KG1 (cell line): ENCODE measurements at regions not wholly inside any gene's neighbourhood (a gene's known extent, or its start where the extent isn't known, plus 50 kb on each side); places are given as distances from the start of the nearest gene placed in this dataset.
"Not testable (repeated sequence)": the region's sequence is repeated elsewhere in the genome, so short reads cannot be mapped to it uniquely, and the experiment has no call there.

Experiments
- DNase-seq: peaks from one replicate; lab custom pipeline; 2025; lab: John Stamatoyannopoulos, UW

GRCh38 chr7:157467496-157468212 is 130.8 kb downstream of the DNAJB6 start:
- no peak for DNase-seq

GRCh38 chr7:157468221-157469111 is 131.7 kb downstream of the DNAJB6 start:
- DNase-seq, result no peak

- no peak for DNase-seq
Measured at GRCh38 chr7:157469181-157470016, 132.6 kb downstream of the DNAJB6 start.

- no peak for DNase-seq
Measured at GRCh38 chr7:157470017-157470322, 133.2 kb downstream of the DNAJB6 start.

GRCh38 chr7:157470701-157471131 is 133.9 kb downstream of the DNAJB6 start:
- no peak for DNase-seq

- DNase-seq, result no peak
Measured at GRCh38 chr7:157471259-157472125, 134.7 kb downstream of the DNAJB6 start.

- no peak for DNase-seq
Measured at GRCh38 chr7:157472311-157473050, 135.7 kb downstream of the DNAJB6 start.

- DNase-seq, result no peak
Measured at GRCh38 chr7:157473051-157473569, 136.3 kb downstream of the DNAJB6 start.

GRCh38 chr7:157474685-157475084 is 137.9 kb downstream of the DNAJB6 start:
- peak; percentile 29 for DNase-seq

- DNase-seq, result no peak
Measured at GRCh38 chr7:157475095-157475494, 138.3 kb downstream of the DNAJB6 start.

GRCh38 chr7:157475601-157476000 is 138.8 kb downstream of the DNAJB6 start:
- DNase-seq, result no peak

GRCh38 chr7:157476201-157476600 is 139.4 kb downstream of the DNAJB6 start:
- no peak for DNase-seq

- DNase-seq, result no peak
Measured at GRCh38 chr7:157476654-157477549, 140.1 kb downstream of the DNAJB6 start.

- no peak for DNase-seq
Measured at GRCh38 chr7:157477550-157478212, 140.9 kb downstream of the DNAJB6 start.

- DNase-seq, result not testable (repeated sequence)
Measured at GRCh38 chr7:157478611-157479010, 141.8 kb downstream of the DNAJB6 start.

GRCh38 chr7:157479326-157479725 is 142.5 kb downstream of the DNAJB6 start:
- DNase-seq, result no peak

- no peak for DNase-seq
Measured at GRCh38 chr7:157480371-157481050, 143.7 kb downstream of the DNAJB6 start.

GRCh38 chr7:157481389-157481788 is 144.6 kb downstream of the DNAJB6 start:
- DNase-seq, result no peak
